HepG2 (cell line): ENCODE measurements at regions not wholly inside any gene's neighbourhood (a gene's known extent, or its start where the extent isn't known, plus 50 kb on each side); places are given as distances from the start of the nearest gene placed in this dataset.

Experiments
- CTCF ChIP-seq: sonication (generic); formaldehyde crosslinking; IDR thresholded peaks from 2 replicates; pipeline ENCODE4 v1.5.0; 2020; ENCODE audit warnings: mild to moderate bottlenecking, missing genetic modification reagents, moderate library complexity
- HNRNPH1 ChIP-seq: fragments of 200-400 bp; formaldehyde crosslinking; optimal IDR thresholded peaks from 2 replicates; pipeline ENCODE3; 2017; ENCODE audit warnings: mild to moderate bottlenecking, low read depth, low read length
- KLF15 ChIP-seq: sonication (generic); formaldehyde crosslinking; IDR thresholded peaks from 2 replicates; pipeline ENCODE4 v1.8.1; 2023; ENCODE audit warnings: borderline replicate concordance, mild to moderate bottlenecking, inconsistent platforms, missing genetic modification reagents, mixed read lengths
- POLR2A ChIP-seq, 2 experiments: IDR thresholded peaks; 2 replicates each; pipeline ENCODE4 v1.6.1; 2011; ENCODE audit warnings: low read depth in 2 of 2, low read length in 2 of 2, mild to moderate bottlenecking in 1 of 2, moderate library complexity in 1 of 2; ENCODE audit not compliant: insufficient read depth in 1 of 2
- POLR2AphosphoS5 ChIP-seq: IDR thresholded peaks from 2 replicates; pipeline ENCODE4 v1.6.1; 2012; ENCODE audit warnings: low read depth, low read length
- TAF1 ChIP-seq: sonication (generic); formaldehyde crosslinking; IDR thresholded peaks from 2 replicates; pipeline ENCODE4 v1.4.0; 2020; ENCODE audit warnings: missing genetic modification reagents
- ZNF24 ChIP-seq: fragments of 450-650 bp; IDR thresholded peaks from 2 replicates; pipeline ENCODE4 v1.6.1; 2017; ENCODE audit warnings: antibody characterized with exemption, mild to moderate bottlenecking
- ZNF350 ChIP-seq: sonication (generic); formaldehyde crosslinking; IDR thresholded peaks from 2 replicates; pipeline ENCODE4 v1.4.0; 2020; ENCODE audit warnings: mild to moderate bottlenecking, low read depth, missing genetic modification reagents, borderline replicate concordance
- ZNF441 ChIP-seq: sonication (generic); formaldehyde crosslinking; IDR thresholded peaks from 2 replicates; pipeline ENCODE4 v1.7.0; 2021; ENCODE audit warnings: missing genetic modification reagents, borderline replicate concordance

- no peak for TF ChIP-seq POLR2A (IDR thresholded peaks at IDR 0.05; ENCODE audit: insufficient read depth in 1 of 2, low read depth in 2 of 2, low read length in 2 of 2)
- TF ChIP-seq ZNF441 (CRISPR knock-in tag) = no peak
- no peak for TF ChIP-seq POLR2AphosphoS5
- TF ChIP-seq HNRNPH1 = no peak
- no peak for TF ChIP-seq ZNF24
- no peak for TF ChIP-seq CTCF (CRISPR knock-in tag)
- no peak for TF ChIP-seq TAF1 (CRISPR knock-in tag)
- TF ChIP-seq KLF15 (CRISPR knock-in tag) = no peak
- no peak for TF ChIP-seq ZNF350
Measured at GRCh38 chr9:124101969-124102345, 90.4 kb downstream of the LHX2 start.
